Mesendoderm (in vitro differentiated cells): ENCODE measurements at regions not wholly inside any gene's neighbourhood (a gene's known extent, or its start where the extent isn't known, plus 50 kb on each side); places are given as distances from the start of the nearest gene placed in this dataset.

ENCODE experiments used
- DNase-seq: peaks from one replicate; pipeline ENCODE4 v3.0.0; 2013
- H2AK5ac ChIP-seq: 2 replicates; pipeline ENCODE4 v1.6.1; 2013; ENCODE audit warnings: low read length, inconsistent platforms
- H2BK120ac ChIP-seq: 2 replicates; pipeline ENCODE4 v1.6.1; 2013; ENCODE audit warnings: low read depth, mild to moderate bottlenecking, low read length, moderate library complexity, mixed read lengths
- H2BK15ac ChIP-seq: replicated peaks from 2 replicates; pipeline ENCODE4 v1.6.1; 2013; ENCODE audit warnings: low read depth, mild to moderate bottlenecking, moderate library complexity
- H2BK5ac ChIP-seq: 2 replicates; pipeline ENCODE4 v1.6.1; 2013; ENCODE audit warnings: low read length, inconsistent platforms
- H3K18ac ChIP-seq: 2 replicates; pipeline ENCODE4 v1.6.1; 2013; ENCODE audit warnings: mild to moderate bottlenecking, low read length, mixed read lengths
- H3K23ac ChIP-seq: one replicate; pipeline ENCODE4 v1.6.1; 2013; ENCODE audit warnings: low read length
- H3K27ac ChIP-seq: 2 replicates; pipeline ENCODE4 v1.5.1; 2013; ENCODE audit warnings: low read depth, mild to moderate bottlenecking, inconsistent platforms, low read length, moderate library complexity
- H3K27me3 ChIP-seq: 2 replicates; pipeline ENCODE4 v1.6.1; 2013; ENCODE audit warnings: low read length, control low read depth, mild to moderate bottlenecking, inconsistent platforms; ENCODE audit not compliant: insufficient read depth, poor library complexity
- H3K36me3 ChIP-seq: 2 replicates; pipeline ENCODE4 v1.6.1; 2013; ENCODE audit warnings: low read length, inconsistent platforms; ENCODE audit not compliant: control insufficient read depth, insufficient read depth
- H3K4ac ChIP-seq: one replicate; pipeline ENCODE4 v1.6.1; 2013; ENCODE audit warnings: low read depth, mild to moderate bottlenecking, low read length, moderate library complexity
- H3K4me1 ChIP-seq: 2 replicates; pipeline ENCODE4 v1.6.1; 2013; ENCODE audit warnings: low read depth, low read length, inconsistent platforms; ENCODE audit not compliant: control insufficient read depth
- H3K4me2 ChIP-seq: 2 replicates; pipeline ENCODE4 v1.6.1; 2013; ENCODE audit warnings: low read length
- H3K4me3 ChIP-seq: 2 replicates; pipeline ENCODE4 v1.5.1; 2013; ENCODE audit warnings: mild to moderate bottlenecking, low read length
- H3K56ac ChIP-seq: one replicate; pipeline ENCODE4 v1.6.1; 2013; ENCODE audit warnings: low read length
- H3K79me1 ChIP-seq: 2 replicates; pipeline ENCODE4 v1.6.1; 2013; ENCODE audit warnings: low read length, inconsistent platforms
- H3K79me2 ChIP-seq: 2 replicates; pipeline ENCODE4 v1.6.1; 2013; ENCODE audit warnings: mild to moderate bottlenecking, low read length; ENCODE audit not compliant: control insufficient read depth, insufficient read depth
- H3K9ac ChIP-seq: 2 replicates; pipeline ENCODE4 v1.6.1; 2013; ENCODE audit warnings: low read length, inconsistent platforms
- H4K5ac ChIP-seq: one replicate; pipeline ENCODE4 v1.6.1; 2013; ENCODE audit warnings: low read length
- H4K8ac ChIP-seq: one replicate; pipeline ENCODE4 v1.6.1; 2013; ENCODE audit warnings: low read depth, mild to moderate bottlenecking, control low read depth, low read length, moderate library complexity
- WGBS: extraction: QIAGEN DNeasy Blood & Tissue Kit; methylation state at CpG from one replicate; pipeline ENCODE4 v1.1.7; 2013; ENCODE audit warnings: low lambda C conversion rate, missing lambda C conversion rate; ENCODE audit not compliant: insufficient coverage; ENCODE audit errors: extremely low coverage; 5-methylcytosine and 5-hydroxymethylcytosine counted together

GRCh38 chrX:46366381-46367207, 178.6 kb downstream of the ZNF674 start:
- Histone ChIP-seq H3K27me3 (no peaks in the 10 kb centered on the region), H3K79me2 (no peaks in the 10 kb centered on the region), H4K8ac (no peak overlapping the region), H3K4me3 (no peak overlapping the region), H3K56ac (no peak overlapping the region), H3K4me1 (no peaks in the 10 kb centered on the region), H3K36me3 (no peaks in the 10 kb centered on the region), H3K18ac (no peak overlapping the region), H2BK120ac (no peak overlapping the region), H4K5ac (no peak overlapping the region), H3K27ac (no peak overlapping the region), H2AK5ac (no peak overlapping the region), H3K79me1 (no peaks in the 10 kb centered on the region), H3K9ac (no peak overlapping the region), H3K23ac (no peak overlapping the region), H3K4me2 (no peak overlapping the region), H3K4ac (no peak overlapping the region), H2BK5ac (no peak overlapping the region), H2BK15ac (no peak overlapping the region)
- no peak for DNase-seq
- no CpG with 5 or more reads among the region's 2 CpGs for WGBS

- no peak overlapping the region for H3K18ac ChIP-seq
- H3K4me1 ChIP-seq = no peaks in the 10 kb centered on the region
- H3K27me3 ChIP-seq = no peaks in the 10 kb centered on the region
- H3K23ac ChIP-seq = no peak overlapping the region
- no peaks in the 10 kb centered on the region for H3K79me2 ChIP-seq
- no peak for DNase-seq
- H3K4me3 ChIP-seq = no peak overlapping the region
- H3K56ac ChIP-seq = no peak overlapping the region
- no peak overlapping the region for H2AK5ac ChIP-seq
- no peak overlapping the region for H3K4ac ChIP-seq
- H2BK5ac ChIP-seq = no peak overlapping the region
- no peaks in the 10 kb centered on the region for H3K36me3 ChIP-seq
- no peak overlapping the region for H2BK120ac ChIP-seq
- H4K8ac ChIP-seq = no peak overlapping the region
- no peak overlapping the region for H4K5ac ChIP-seq
- no CpG with 5 or more reads among the region's 1 CpG for WGBS
- H3K9ac ChIP-seq = no peak overlapping the region
- H2BK15ac ChIP-seq = no peak overlapping the region
- H3K79me1 ChIP-seq = no peaks in the 10 kb centered on the region
- H3K4me2 ChIP-seq = no peak overlapping the region
- no peak overlapping the region for H3K27ac ChIP-seq
Measured at GRCh38 chrX:46354481-46354880, 190.7 kb downstream of the ZNF674 start.

GRCh38 chrX:46341767-46342322, 203.4 kb downstream of the ZNF674 start:
- H2BK5ac ChIP-seq = no peak overlapping the region
- no peak overlapping the region for H2BK15ac ChIP-seq
- no peak overlapping the region for H4K8ac ChIP-seq
- no peaks in the 10 kb centered on the region for H3K4me1 ChIP-seq
- H3K18ac ChIP-seq = no peak overlapping the region
- H3K9ac ChIP-seq = no peak overlapping the region
- no peaks in the 10 kb centered on the region for H3K27me3 ChIP-seq
- H3K4ac ChIP-seq = no peak overlapping the region
- no peak overlapping the region for H3K23ac ChIP-seq
- no peaks in the 10 kb centered on the region for H3K79me1 ChIP-seq
- H3K36me3 ChIP-seq = no peaks in the 10 kb centered on the region
- no CpG with 5 or more reads among the region's 1 CpG for WGBS
- H3K4me2 ChIP-seq = no peak overlapping the region
- no peaks in the 10 kb centered on the region for H3K79me2 ChIP-seq
- H4K5ac ChIP-seq = no peak overlapping the region
- no peak overlapping the region for H3K56ac ChIP-seq
- H2AK5ac ChIP-seq = no peak overlapping the region
- no peak overlapping the region for H2BK120ac ChIP-seq
- DNase-seq = no peak
- no peak overlapping the region for H3K27ac ChIP-seq
- H3K4me3 ChIP-seq = no peak overlapping the region

- no peak overlapping the region for H3K56ac ChIP-seq
- no peak overlapping the region for H4K5ac ChIP-seq
- H2BK15ac ChIP-seq = no peak overlapping the region
- no peak overlapping the region for H3K4me3 ChIP-seq
- no peaks in the 10 kb centered on the region for H3K27me3 ChIP-seq
- no peak overlapping the region for H3K4ac ChIP-seq
- no peaks in the 10 kb centered on the region for H3K36me3 ChIP-seq
- no peak overlapping the region for H3K18ac ChIP-seq
- H3K23ac ChIP-seq = no peak overlapping the region
- H2BK120ac ChIP-seq = no peak overlapping the region
- H3K9ac ChIP-seq = no peak overlapping the region
- H2BK5ac ChIP-seq = no peak overlapping the region
- no peaks in the 10 kb centered on the region for H3K4me1 ChIP-seq
- H4K8ac ChIP-seq = no peak overlapping the region
- no peak overlapping the region for H3K27ac ChIP-seq
- no peaks in the 10 kb centered on the region for H3K79me2 ChIP-seq
- H3K4me2 ChIP-seq = no peak overlapping the region
- H2AK5ac ChIP-seq = no peak overlapping the region
- no peak for DNase-seq
- H3K79me1 ChIP-seq = no peaks in the 10 kb centered on the region
Measured at GRCh38 chrX:46340696-46341095, 204.5 kb downstream of the ZNF674 start.

- Histone ChIP-seq H2BK120ac (peak overlapping the region; percentile 45), H3K18ac (peak overlapping the region; percentile 87), H3K4me3 (no peak overlapping the region), H4K5ac (no peak overlapping the region), H4K8ac (no peak overlapping the region), H3K4ac (peak overlapping the region; percentile 0), H3K27ac (no peak overlapping the region), H3K79me1 (no peaks in the 10 kb centered on the region), H3K4me1 (no peaks in the 10 kb centered on the region), H2BK5ac (no peak overlapping the region), H3K27me3 (no peaks in the 10 kb centered on the region), H3K79me2 (no peaks in the 10 kb centered on the region), H3K4me2 (no peak overlapping the region), H2BK15ac (no peak overlapping the region), H3K36me3 (no peaks in the 10 kb centered on the region), H3K9ac (no peak overlapping the region), H3K23ac (no peak overlapping the region), H2AK5ac (no peak overlapping the region), H3K56ac (no peak overlapping the region)
- no peak for DNase-seq
- WGBS = no CpG with 5 or more reads among the region's 5 CpGs
Measured at GRCh38 chrX:46333550-46333949, 211.7 kb downstream of the ZNF674 start.

- Histone ChIP-seq H2BK120ac (no peak overlapping the region), H4K8ac (no peak overlapping the region), H3K23ac (no peak overlapping the region), H3K27me3 (no peaks in the 10 kb centered on the region), H3K4me1 (no peaks in the 10 kb centered on the region), H3K36me3 (no peaks in the 10 kb centered on the region), H3K79me1 (no peaks in the 10 kb centered on the region), H3K4me3 (no peak overlapping the region), H3K9ac (no peak overlapping the region), H2AK5ac (no peak overlapping the region), H3K56ac (no peak overlapping the region), H2BK5ac (no peak overlapping the region), H3K4ac (no peak overlapping the region), H2BK15ac (no peak overlapping the region), H4K5ac (no peak overlapping the region), H3K27ac (no peak overlapping the region), H3K79me2 (no peaks in the 10 kb centered on the region), H3K18ac (no peak overlapping the region), H3K4me2 (no peak overlapping the region)
- no peak for DNase-seq
Measured at GRCh38 chrX:46330981-46331380, 214.2 kb downstream of the ZNF674 start.
